ENCODE measurements at regions not wholly inside any gene's neighbourhood (a gene's known extent, or its start where the extent isn't known, plus 50 kb on each side); places are given as distances from the start of the nearest gene placed in this dataset.

GRCh38 chr2:72040629-72041571 lies 106.8 kb downstream of the CYP26B1 start:
- DNase-seq (ENCODE audit: low spot score in 2 of 2, unreplicated experiment in 2 of 2) = no peak
- Mint-ChIP-seq H3K4me1 (peaks cover 10% of the 10 kb centered on the region), H3K27ac (no peak overlapping the region), H3K9me3 (peaks cover 29% of the 10 kb centered on the region), H3K4me3 (no peak overlapping the region), H3K27me3 (ENCODE audit: low read depth) (no peaks in the 10 kb centered on the region), H3K36me3 (peaks cover 1% of the 10 kb centered on the region)
- TF ChIP-seq CTCF (IDR thresholded peaks at IDR 0.05; ENCODE audit: unreplicated experiment) = no peak

GRCh38 chr2:72038524-72038923 lies 109.1 kb downstream of the CYP26B1 start:
- no peak for TF ChIP-seq CTCF (IDR thresholded peaks at IDR 0.05; ENCODE audit: unreplicated experiment)
- no peaks in the 10 kb centered on the region for H3K27me3 Mint-ChIP-seq (ENCODE audit: low read depth)
- H3K9me3 Mint-ChIP-seq = peaks cover 7% of the 10 kb centered on the region
- H3K27ac Mint-ChIP-seq = no peak overlapping the region
- no peaks in the 10 kb centered on the region for H3K36me3 Mint-ChIP-seq
- peaks cover 10% of the 10 kb centered on the region for H3K4me1 Mint-ChIP-seq
- no peak overlapping the region for H3K4me3 Mint-ChIP-seq
- DNase-seq (ENCODE audit: low spot score in 2 of 2, unreplicated experiment in 2 of 2) = no peak

GRCh38 chr2:72037261-72037666 lies 110.4 kb downstream of the CYP26B1 start:
- Mint-ChIP-seq H3K4me1 (peaks cover 10% of the 10 kb centered on the region), H3K4me3 (no peak overlapping the region), H3K9me3 (no peaks in the 10 kb centered on the region), H3K36me3 (no peaks in the 10 kb centered on the region), H3K27me3 (ENCODE audit: low read depth) (no peaks in the 10 kb centered on the region), H3K27ac (no peak overlapping the region)
- TF ChIP-seq CTCF (IDR thresholded peaks at IDR 0.05; ENCODE audit: unreplicated experiment) = no peak
- DNase-seq (ENCODE audit: low spot score in 2 of 2, unreplicated experiment in 2 of 2) = no peak

GRCh38 chr2:72036595-72036994 lies 111.1 kb downstream of the CYP26B1 start:
- TF ChIP-seq CTCF (IDR thresholded peaks at IDR 0.05; ENCODE audit: unreplicated experiment) = no peak
- no peak overlapping the region for H3K4me3 Mint-ChIP-seq
- H3K4me1 Mint-ChIP-seq = peaks cover 13% of the 10 kb centered on the region
- no peak overlapping the region for H3K27ac Mint-ChIP-seq
- no peaks in the 10 kb centered on the region for H3K27me3 Mint-ChIP-seq (ENCODE audit: low read depth)
- H3K36me3 Mint-ChIP-seq = no peaks in the 10 kb centered on the region
- no peaks in the 10 kb centered on the region for H3K9me3 Mint-ChIP-seq
- no peak for DNase-seq (ENCODE audit: low spot score in 2 of 2, unreplicated experiment in 2 of 2)

GRCh38 chr2:72036173-72036545 lies 111.5 kb downstream of the CYP26B1 start:
- no peak for DNase-seq (ENCODE audit: low spot score in 2 of 2, unreplicated experiment in 2 of 2)
- no peaks in the 10 kb centered on the region for H3K27me3 Mint-ChIP-seq (ENCODE audit: low read depth)
- H3K4me1 Mint-ChIP-seq = peaks cover 16% of the 10 kb centered on the region
- H3K36me3 Mint-ChIP-seq = no peaks in the 10 kb centered on the region
- H3K4me3 Mint-ChIP-seq = no peak overlapping the region
- H3K9me3 Mint-ChIP-seq = no peaks in the 10 kb centered on the region
- no peak overlapping the region for H3K27ac Mint-ChIP-seq
- TF ChIP-seq CTCF (IDR thresholded peaks at IDR 0.05; ENCODE audit: unreplicated experiment) = no peak

All from mesothelial cell of epicardium (in vitro differentiated cells).